Activated CD8-positive, alpha-beta memory T cell treated with anti-CD3 and anti-CD28 coated beads, Interleukin-2, amount 10 ng/mL, durations not matched to agents 7 days and 5 days (primary cell): ENCODE measurements at regions not wholly inside any gene's neighbourhood (a gene's known extent, or its start where the extent isn't known, plus 50 kb on each side); places are given as distances from the start of the nearest gene placed in this dataset.
"Not testable (repeated sequence)": the region's sequence is repeated elsewhere in the genome, so short reads cannot be mapped to it uniquely, and the experiment has no call there.

Experiments used
- ATAC-seq: fragments of 150-1000 bp; cut with Tn5 transposase; one replicate; pipeline ENCODE4 v1.10.0; 2021; ENCODE audit warnings: moderate library complexity
- CTCF ChIA-PET: fragments of 350-600 bp; sonication (Branson Sonifier 250); formaldehyde crosslinking; loops from one replicate; lab custom pipeline; 2021; ENCODE audit warnings: antibody characterized with exemption; lab: Charles Lee
- DNase-seq: peaks from one replicate; pipeline ENCODE4 v3.0.0-alpha.2; 2020
- H3K27ac Mint-ChIP-seq: one replicate; pipeline ENCODE4 v1.8.0; 2021; ENCODE audit warnings: mild to moderate bottlenecking, mixed read lengths
- H3K27me3 Mint-ChIP-seq: one replicate; pipeline ENCODE4 v1.8.0; 2021; ENCODE audit warnings: mixed read lengths
- H3K36me3 Mint-ChIP-seq: one replicate; pipeline ENCODE4 v1.8.0; 2021; ENCODE audit warnings: mild to moderate bottlenecking, mixed read lengths
- H3K4me1 Mint-ChIP-seq: one replicate; pipeline ENCODE4 v1.8.0; 2021; ENCODE audit warnings: mixed read lengths
- H3K4me3 Mint-ChIP-seq: one replicate; pipeline ENCODE4 v1.8.0; 2021; ENCODE audit warnings: mild to moderate bottlenecking, moderate library complexity, mixed read lengths
- H3K9me3 Mint-ChIP-seq: one replicate; pipeline ENCODE4 v1.8.0; 2022; ENCODE audit warnings: low read depth, mixed read lengths

GRCh38 chr2:228956701-228957474 lies 314.2 kb downstream of the PID1 start:
- H3K4me1 Mint-ChIP-seq, result no peaks in the 10 kb centered on the region
- H3K27me3 Mint-ChIP-seq, result no peaks in the 10 kb centered on the region
- no peaks in the 10 kb centered on the region for H3K36me3 Mint-ChIP-seq
- CTCF ChIA-PET, result no interaction called here
- ATAC-seq, result no peak
- H3K27ac Mint-ChIP-seq, result no peak overlapping the region
- no peak overlapping the region for H3K4me3 Mint-ChIP-seq
- H3K9me3 Mint-ChIP-seq, result peaks cover 9% of the 10 kb centered on the region
- no peak for DNase-seq

GRCh38 chr2:228949831-228950230 lies 321.3 kb downstream of the PID1 start:
- Mint-ChIP-seq H3K9me3 (peaks cover 5% of the 10 kb centered on the region), H3K36me3 (no peaks in the 10 kb centered on the region), H3K4me1 (no peaks in the 10 kb centered on the region), H3K27ac (no peak overlapping the region), H3K27me3 (no peaks in the 10 kb centered on the region), H3K4me3 (no peak overlapping the region)
- CTCF ChIA-PET, result no interaction called here
- no peak for DNase-seq
- no peak for ATAC-seq

- Mint-ChIP-seq H3K27me3 (no peaks in the 10 kb centered on the region), H3K27ac (no peak overlapping the region), H3K4me3 (no peak overlapping the region), H3K9me3 (peaks cover 17% of the 10 kb centered on the region), H3K4me1 (no peaks in the 10 kb centered on the region), H3K36me3 (no peaks in the 10 kb centered on the region)
- CTCF ChIA-PET, result no interaction called here
- DNase-seq (no peak), ATAC-seq (no peak)
Measured at GRCh38 chr2:228945710-228946109, 325.4 kb downstream of the PID1 start.

- DNase-seq (no peak), ATAC-seq (no peak)
- peaks cover 17% of the 10 kb centered on the region for H3K9me3 Mint-ChIP-seq
- H3K27me3 Mint-ChIP-seq, result no peaks in the 10 kb centered on the region
- no peaks in the 10 kb centered on the region for H3K36me3 Mint-ChIP-seq
- H3K27ac Mint-ChIP-seq, result no peak overlapping the region
- H3K4me1 Mint-ChIP-seq, result no peaks in the 10 kb centered on the region
- no peak overlapping the region for H3K4me3 Mint-ChIP-seq
- CTCF ChIA-PET, result no interaction called here
Measured at GRCh38 chr2:228942856-228943255, 328.2 kb downstream of the PID1 start.

GRCh38 chr2:228938629-228939028 lies 332.5 kb downstream of the PID1 start:
- no peak for ATAC-seq

GRCh38 chr2:228927028-228928010 lies 343.8 kb downstream of the PID1 start:
- Mint-ChIP-seq H3K27ac (no peak overlapping the region), H3K4me3 (no peak overlapping the region), H3K9me3 (peaks cover 11% of the 10 kb centered on the region), H3K4me1 (no peaks in the 10 kb centered on the region), H3K36me3 (no peaks in the 10 kb centered on the region), H3K27me3 (no peaks in the 10 kb centered on the region)
- ATAC-seq, result no peak
- CTCF ChIA-PET, result no interaction called here
- no peak for DNase-seq

More at GRCh38 chr2:228938629-228939028, 332.5 kb downstream of the PID1 start:
- Mint-ChIP-seq H3K27ac (no peak overlapping the region), H3K27me3 (no peaks in the 10 kb centered on the region), H3K36me3 (no peaks in the 10 kb centered on the region), H3K9me3 (peaks cover 16% of the 10 kb centered on the region), H3K4me1 (no peaks in the 10 kb centered on the region), H3K4me3 (no peak overlapping the region)
- CTCF ChIA-PET, result no interaction called here
- DNase-seq, result no peak

GRCh38 chr2:228919808-228920207 lies 351.3 kb downstream of the PID1 start:
- CTCF ChIA-PET, result no interaction called here
- H3K4me1 Mint-ChIP-seq, result no peaks in the 10 kb centered on the region
- no peak overlapping the region for H3K27ac Mint-ChIP-seq
- H3K27me3 Mint-ChIP-seq, result no peaks in the 10 kb centered on the region
- no peak for ATAC-seq
- no peak for DNase-seq
- H3K36me3 Mint-ChIP-seq, result no peaks in the 10 kb centered on the region
- H3K9me3 Mint-ChIP-seq, result peaks cover 6% of the 10 kb centered on the region
- H3K4me3 Mint-ChIP-seq, result no peak overlapping the region

- no peaks in the 10 kb centered on the region for H3K9me3 Mint-ChIP-seq
- ATAC-seq, result no peak
- no peaks in the 10 kb centered on the region for H3K4me1 Mint-ChIP-seq
- no peak overlapping the region for H3K27ac Mint-ChIP-seq
- CTCF ChIA-PET, result no interaction called here
- no peaks in the 10 kb centered on the region for H3K27me3 Mint-ChIP-seq
- no peak overlapping the region for H3K4me3 Mint-ChIP-seq
- H3K36me3 Mint-ChIP-seq, result no peaks in the 10 kb centered on the region
- no peak for DNase-seq
Measured at GRCh38 chr2:228917220-228917619, 353.9 kb downstream of the PID1 start.

GRCh38 chr2:228916416-228917090 lies 354.5 kb downstream of the PID1 start:
- H3K4me3 Mint-ChIP-seq, result no peak overlapping the region
- H3K27me3 Mint-ChIP-seq, result no peaks in the 10 kb centered on the region
- ATAC-seq (no peak), DNase-seq (no peak)
- H3K4me1 Mint-ChIP-seq, result no peaks in the 10 kb centered on the region
- CTCF ChIA-PET, result no interaction called here
- no peak overlapping the region for H3K27ac Mint-ChIP-seq
- no peaks in the 10 kb centered on the region for H3K36me3 Mint-ChIP-seq
- no peaks in the 10 kb centered on the region for H3K9me3 Mint-ChIP-seq

- CTCF ChIA-PET, result no interaction called here
- no peaks in the 10 kb centered on the region for H3K36me3 Mint-ChIP-seq
- no peaks in the 10 kb centered on the region for H3K9me3 Mint-ChIP-seq
- no peak for DNase-seq
- no peaks in the 10 kb centered on the region for H3K27me3 Mint-ChIP-seq
- H3K4me3 Mint-ChIP-seq, result no peak overlapping the region
- ATAC-seq, result no peak
- H3K4me1 Mint-ChIP-seq, result no peaks in the 10 kb centered on the region
- no peak overlapping the region for H3K27ac Mint-ChIP-seq
Measured at GRCh38 chr2:228913176-228913575, 357.9 kb downstream of the PID1 start.

- H3K36me3 Mint-ChIP-seq, CTCF ChIA-PET, H3K4me3 Mint-ChIP-seq, H3K9me3 Mint-ChIP-seq, H3K4me1 Mint-ChIP-seq, ATAC-seq, H3K27me3 Mint-ChIP-seq, DNase-seq, H3K27ac Mint-ChIP-seq: not testable (repeated sequence)
Measured at GRCh38 chr2:228910872-228911271, 360.2 kb downstream of the PID1 start.

GRCh38 chr2:228902176-228902575 lies 368.9 kb downstream of the PID1 start:
- Mint-ChIP-seq H3K27ac (no peak overlapping the region), H3K9me3 (peaks cover 5% of the 10 kb centered on the region), H3K4me3 (no peak overlapping the region), H3K36me3 (no peaks in the 10 kb centered on the region), H3K4me1 (no peaks in the 10 kb centered on the region), H3K27me3 (no peaks in the 10 kb centered on the region)
- ATAC-seq (no peak), DNase-seq (no peak)
- CTCF ChIA-PET, result no interaction called here

GRCh38 chr2:228901531-228901930 lies 369.6 kb downstream of the PID1 start:
- DNase-seq (no peak), ATAC-seq (no peak)
- H3K36me3 Mint-ChIP-seq, result no peaks in the 10 kb centered on the region
- H3K4me3 Mint-ChIP-seq, result no peak overlapping the region
- CTCF ChIA-PET, result no interaction called here
- H3K27ac Mint-ChIP-seq, result no peak overlapping the region
- H3K27me3 Mint-ChIP-seq, result no peaks in the 10 kb centered on the region
- no peaks in the 10 kb centered on the region for H3K4me1 Mint-ChIP-seq
- H3K9me3 Mint-ChIP-seq, result peaks cover 3% of the 10 kb centered on the region
